ENCODE measurements at regions not wholly inside any gene's neighbourhood (a gene's known extent, or its start where the extent isn't known, plus 50 kb on each side); places are given as distances from the start of the nearest gene placed in this dataset.
A peak's percentile ranks its signal among the peaks of the same experiment; 100 is the strongest.
"Not testable (repeated sequence)": the region's sequence is repeated elsewhere in the genome, so short reads cannot be mapped to it uniquely, and the experiment has no call there.

- DNase-seq (ENCODE audit: low spot score), result no peak
- FAIRE-seq, result no peak
Measured at GRCh38 chr13:54394085-54394700, 1365.6 kb downstream of the OLFM4 start.

- no peak for DNase-seq (ENCODE audit: low spot score)
- FAIRE-seq, result no peak
Measured at GRCh38 chr13:54394908-54395307, 1366.3 kb downstream of the OLFM4 start.

- FAIRE-seq, result no peak
- no peak for DNase-seq (ENCODE audit: low spot score)
Measured at GRCh38 chr13:54402495-54402894, 1373.9 kb downstream of the OLFM4 start.

GRCh38 chr13:54415753-54416366 lies 1387.2 kb downstream of the OLFM4 start:
- no peak for FAIRE-seq
- DNase-seq (ENCODE audit: low spot score), result no peak

GRCh38 chr13:54422946-54423345 lies 1394.3 kb downstream of the OLFM4 start:
- not testable (repeated sequence) for DNase-seq (ENCODE audit: low spot score); FAIRE-seq

GRCh38 chr13:54424344-54424743 lies 1395.7 kb downstream of the OLFM4 start:
- no peak for FAIRE-seq

GRCh38 chr13:54433493-54434206 lies 1405.0 kb downstream of the OLFM4 start:
- FAIRE-seq, result no peak

More at GRCh38 chr13:54424344-54424743, 1395.7 kb downstream of the OLFM4 start:
- DNase-seq (ENCODE audit: low spot score), result no peak

GRCh38 chr13:54440853-54441400 lies 1412.3 kb downstream of the OLFM4 start:
- FAIRE-seq; DNase-seq (ENCODE audit: low spot score): not testable (repeated sequence)

More at GRCh38 chr13:54433493-54434206, 1405.0 kb downstream of the OLFM4 start:
- DNase-seq (ENCODE audit: low spot score), result no peak

- no peak for FAIRE-seq
- no peak for DNase-seq (ENCODE audit: low spot score)
Measured at GRCh38 chr13:54445453-54445852, 1416.8 kb downstream of the OLFM4 start.

GRCh38 chr13:54445865-54446264 lies 1417.3 kb downstream of the OLFM4 start:
- no peak for FAIRE-seq
- DNase-seq (ENCODE audit: low spot score), result no peak

GRCh38 chr13:54449922-54450321 lies 1421.3 kb downstream of the OLFM4 start:
- FAIRE-seq (no peak), DNase-seq (ENCODE audit: low spot score) (no peak)

GRCh38 chr13:54484166-54484565 lies 1455.6 kb downstream of the OLFM4 start:
- DNase-seq (ENCODE audit: low spot score) (no peak), FAIRE-seq (no peak)

- no peak for DNase-seq (ENCODE audit: low spot score)
- FAIRE-seq, result no peak
Measured at GRCh38 chr13:54486421-54487166, 1458.0 kb downstream of the OLFM4 start.

GRCh38 chr13:54489359-54489758 lies 1460.7 kb downstream of the OLFM4 start:
- no peak for DNase-seq (ENCODE audit: low spot score)
- FAIRE-seq, result no peak

GRCh38 chr13:54492995-54493394 lies 1464.4 kb downstream of the OLFM4 start:
- FAIRE-seq (no peak), DNase-seq (ENCODE audit: low spot score) (no peak)

- FAIRE-seq (no peak), DNase-seq (ENCODE audit: low spot score) (no peak)
Measured at GRCh38 chr13:54511366-54511765, 1482.8 kb downstream of the OLFM4 start.

GRCh38 chr13:54513254-54513653 lies 1484.6 kb downstream of the OLFM4 start:
- FAIRE-seq (no peak), DNase-seq (ENCODE audit: low spot score) (no peak)

- DNase-seq (ENCODE audit: low spot score) (peak; percentile 1), FAIRE-seq (no peak)
Measured at GRCh38 chr13:54536112-54536511, 1507.5 kb downstream of the OLFM4 start.

GRCh38 chr13:54563286-54563685 lies 1534.7 kb downstream of the OLFM4 start:
- FAIRE-seq, result no peak
- DNase-seq (ENCODE audit: low spot score), result peak; percentile 21

GRCh38 chr13:54572037-54572436 lies 1543.4 kb downstream of the OLFM4 start:
- FAIRE-seq, result not testable (repeated sequence)
- DNase-seq (ENCODE audit: low spot score), result peak; percentile 2

GRCh38 chr13:54573186-54573585 lies 1544.6 kb downstream of the OLFM4 start:
- FAIRE-seq (no peak), DNase-seq (ENCODE audit: low spot score) (no peak)
